ENCODE measurements at regions not wholly inside any gene's neighbourhood (a gene's known extent, or its start where the extent isn't known, plus 50 kb on each side); places are given as distances from the start of the nearest gene placed in this dataset.
"Not testable (repeated sequence)": the region's sequence is repeated elsewhere in the genome, so short reads cannot be mapped to it uniquely, and the experiment has no call there.

- no peaks in the 10 kb centered on the region for H3K4me1 ChIP-seq (ENCODE audit: control insufficient read depth, insufficient read depth, low read length)
- H3K9me3 ChIP-seq (ENCODE audit: control insufficient read depth, low read depth, low read length): no peaks in the 10 kb centered on the region
- no peak overlapping the region for H3K27ac ChIP-seq (ENCODE audit: low read length)
- no peak for DNase-seq
- WGBS (ENCODE audit: insufficient coverage, low lambda C conversion rate): 89% methylated on average over 1 of the region's 4 CpGs
- no peaks in the 10 kb centered on the region for H3K36me3 ChIP-seq (ENCODE audit: control insufficient read depth, insufficient read depth, low read length)
- no peaks in the 10 kb centered on the region for H3K27me3 ChIP-seq (ENCODE audit: control insufficient read depth, insufficient read depth, low read length)
- H3K4me3 ChIP-seq (ENCODE audit: low read length): no peak overlapping the region
Measured at GRCh38 chr6:120279466-120280167, 930.1 kb upstream of the MAN1A1 start.

GRCh38 chr6:120278689-120279396, 929.3 kb upstream of the MAN1A1 start:
- H3K36me3 ChIP-seq (ENCODE audit: control insufficient read depth, insufficient read depth, low read length): no peaks in the 10 kb centered on the region
- H3K9me3 ChIP-seq (ENCODE audit: control insufficient read depth, low read depth, low read length): no peaks in the 10 kb centered on the region
- no peaks in the 10 kb centered on the region for H3K27me3 ChIP-seq (ENCODE audit: control insufficient read depth, insufficient read depth, low read length)
- no peak overlapping the region for H3K27ac ChIP-seq (ENCODE audit: low read length)
- no CpG with 5 or more reads among the region's 2 CpGs for WGBS (ENCODE audit: insufficient coverage, low lambda C conversion rate)
- H3K4me3 ChIP-seq (ENCODE audit: low read length): no peak overlapping the region
- no peaks in the 10 kb centered on the region for H3K4me1 ChIP-seq (ENCODE audit: control insufficient read depth, insufficient read depth, low read length)
- no peak for DNase-seq

GRCh38 chr6:120274547-120274946, 925.0 kb upstream of the MAN1A1 start:
- 70% methylated on average over 2 of the region's 2 CpGs for WGBS (ENCODE audit: insufficient coverage, low lambda C conversion rate)
- H3K27ac ChIP-seq (ENCODE audit: low read length): no peak overlapping the region
- no peaks in the 10 kb centered on the region for H3K36me3 ChIP-seq (ENCODE audit: control insufficient read depth, insufficient read depth, low read length)
- no peaks in the 10 kb centered on the region for H3K9me3 ChIP-seq (ENCODE audit: control insufficient read depth, low read depth, low read length)
- H3K27me3 ChIP-seq (ENCODE audit: control insufficient read depth, insufficient read depth, low read length): no peaks in the 10 kb centered on the region
- no peak overlapping the region for H3K4me3 ChIP-seq (ENCODE audit: low read length)
- no peak for DNase-seq
- H3K4me1 ChIP-seq (ENCODE audit: control insufficient read depth, insufficient read depth, low read length): no peaks in the 10 kb centered on the region

GRCh38 chr6:120273411-120273810, 923.9 kb upstream of the MAN1A1 start:
- Histone ChIP-seq H3K9me3 (ENCODE audit: control insufficient read depth, low read depth, low read length) (no peaks in the 10 kb centered on the region), H3K4me3 (ENCODE audit: low read length) (no peak overlapping the region), H3K36me3 (ENCODE audit: control insufficient read depth, insufficient read depth, low read length) (no peaks in the 10 kb centered on the region), H3K27me3 (ENCODE audit: control insufficient read depth, insufficient read depth, low read length) (no peaks in the 10 kb centered on the region), H3K27ac (ENCODE audit: low read length) (no peak overlapping the region), H3K4me1 (ENCODE audit: control insufficient read depth, insufficient read depth, low read length) (no peaks in the 10 kb centered on the region)
- no peak for DNase-seq
- 100% methylated on average over 1 of the region's 3 CpGs for WGBS (ENCODE audit: insufficient coverage, low lambda C conversion rate)

GRCh38 chr6:120272038-120272437, 922.5 kb upstream of the MAN1A1 start:
- Histone ChIP-seq H3K9me3 (ENCODE audit: control insufficient read depth, low read depth, low read length) (no peaks in the 10 kb centered on the region), H3K27me3 (ENCODE audit: control insufficient read depth, insufficient read depth, low read length) (no peaks in the 10 kb centered on the region), H3K36me3 (ENCODE audit: control insufficient read depth, insufficient read depth, low read length) (no peaks in the 10 kb centered on the region), H3K4me1 (ENCODE audit: control insufficient read depth, insufficient read depth, low read length) (no peaks in the 10 kb centered on the region), H3K4me3 (ENCODE audit: low read length) (no peak overlapping the region), H3K27ac (ENCODE audit: low read length) (no peak overlapping the region)
- DNase-seq: no peak

GRCh38 chr6:120268256-120268655, 918.7 kb upstream of the MAN1A1 start:
- not testable (repeated sequence) for DNase-seq; H3K36me3 ChIP-seq (ENCODE audit: control insufficient read depth, insufficient read depth, low read length); H3K4me3 ChIP-seq (ENCODE audit: low read length); H3K27me3 ChIP-seq (ENCODE audit: control insufficient read depth, insufficient read depth, low read length); H3K9me3 ChIP-seq (ENCODE audit: control insufficient read depth, low read depth, low read length); H3K27ac ChIP-seq (ENCODE audit: low read length); H3K4me1 ChIP-seq (ENCODE audit: control insufficient read depth, insufficient read depth, low read length)
- WGBS (ENCODE audit: insufficient coverage, low lambda C conversion rate): no CpG with 5 or more reads among the region's 9 CpGs

GRCh38 chr6:120262354-120262753, 912.8 kb upstream of the MAN1A1 start:
- DNase-seq: no peak
- WGBS (ENCODE audit: insufficient coverage, low lambda C conversion rate): no CpG with 5 or more reads among the region's 2 CpGs

GRCh38 chr6:120260636-120261035, 911.1 kb upstream of the MAN1A1 start:
- no peaks in the 10 kb centered on the region for H3K36me3 ChIP-seq (ENCODE audit: control insufficient read depth, insufficient read depth, low read length)
- H3K27me3 ChIP-seq (ENCODE audit: control insufficient read depth, insufficient read depth, low read length): no peaks in the 10 kb centered on the region
- DNase-seq: no peak
- H3K27ac ChIP-seq (ENCODE audit: low read length): no peak overlapping the region
- WGBS (ENCODE audit: insufficient coverage, low lambda C conversion rate): 67% methylated on average over 1 of the region's 2 CpGs
- H3K4me1 ChIP-seq (ENCODE audit: control insufficient read depth, insufficient read depth, low read length): no peaks in the 10 kb centered on the region
- no peaks in the 10 kb centered on the region for H3K9me3 ChIP-seq (ENCODE audit: control insufficient read depth, low read depth, low read length)
- no peak overlapping the region for H3K4me3 ChIP-seq (ENCODE audit: low read length)

More at GRCh38 chr6:120262354-120262753, 912.8 kb upstream of the MAN1A1 start:
- no peaks in the 10 kb centered on the region for H3K36me3 ChIP-seq (ENCODE audit: control insufficient read depth, insufficient read depth, low read length)
- no peaks in the 10 kb centered on the region for H3K27me3 ChIP-seq (ENCODE audit: control insufficient read depth, insufficient read depth, low read length)
- no peaks in the 10 kb centered on the region for H3K4me1 ChIP-seq (ENCODE audit: control insufficient read depth, insufficient read depth, low read length)
- H3K4me3 ChIP-seq (ENCODE audit: low read length): no peak overlapping the region
- H3K27ac ChIP-seq (ENCODE audit: low read length): no peak overlapping the region
- H3K9me3 ChIP-seq (ENCODE audit: control insufficient read depth, low read depth, low read length): no peaks in the 10 kb centered on the region

- no peaks in the 10 kb centered on the region for H3K27me3 ChIP-seq (ENCODE audit: control insufficient read depth, insufficient read depth, low read length)
- no peaks in the 10 kb centered on the region for H3K9me3 ChIP-seq (ENCODE audit: control insufficient read depth, low read depth, low read length)
- no peak overlapping the region for H3K4me3 ChIP-seq (ENCODE audit: low read length)
- no peaks in the 10 kb centered on the region for H3K36me3 ChIP-seq (ENCODE audit: control insufficient read depth, insufficient read depth, low read length)
- H3K4me1 ChIP-seq (ENCODE audit: control insufficient read depth, insufficient read depth, low read length): no peaks in the 10 kb centered on the region
- no CpG with 5 or more reads among the region's 4 CpGs for WGBS (ENCODE audit: insufficient coverage, low lambda C conversion rate)
- no peak overlapping the region for H3K27ac ChIP-seq (ENCODE audit: low read length)
- DNase-seq: no peak
Measured at GRCh38 chr6:120254651-120255050, 905.1 kb upstream of the MAN1A1 start.

- H3K4me3 ChIP-seq (ENCODE audit: low read length): no peak overlapping the region
- no peak overlapping the region for H3K27ac ChIP-seq (ENCODE audit: low read length)
- H3K36me3 ChIP-seq (ENCODE audit: control insufficient read depth, insufficient read depth, low read length): no peaks in the 10 kb centered on the region
- peaks cover 2% of the 10 kb centered on the region for H3K9me3 ChIP-seq (ENCODE audit: control insufficient read depth, low read depth, low read length)
- no peaks in the 10 kb centered on the region for H3K27me3 ChIP-seq (ENCODE audit: control insufficient read depth, insufficient read depth, low read length)
- 83% methylated on average over 2 of the region's 3 CpGs for WGBS (ENCODE audit: insufficient coverage, low lambda C conversion rate)
- no peaks in the 10 kb centered on the region for H3K4me1 ChIP-seq (ENCODE audit: control insufficient read depth, insufficient read depth, low read length)
- DNase-seq: no peak
Measured at GRCh38 chr6:120248451-120248850, 898.9 kb upstream of the MAN1A1 start.

GRCh38 chr6:120237221-120237620, 887.7 kb upstream of the MAN1A1 start:
- H3K27me3 ChIP-seq (ENCODE audit: control insufficient read depth, insufficient read depth, low read length): no peaks in the 10 kb centered on the region
- H3K36me3 ChIP-seq (ENCODE audit: control insufficient read depth, insufficient read depth, low read length): no peaks in the 10 kb centered on the region
- H3K4me1 ChIP-seq (ENCODE audit: control insufficient read depth, insufficient read depth, low read length): no peaks in the 10 kb centered on the region
- no peak for DNase-seq
- H3K4me3 ChIP-seq (ENCODE audit: low read length): no peak overlapping the region
- H3K27ac ChIP-seq (ENCODE audit: low read length): no peak overlapping the region
- 100% methylated on average over 1 of the region's 1 CpG for WGBS (ENCODE audit: insufficient coverage, low lambda C conversion rate)
- peaks cover 13% of the 10 kb centered on the region for H3K9me3 ChIP-seq (ENCODE audit: control insufficient read depth, low read depth, low read length)
